ENCODE measurements at regions not wholly inside any gene's neighbourhood (a gene's known extent, or its start where the extent isn't known, plus 50 kb on each side); places are given as distances from the start of the nearest gene placed in this dataset.
A peak's percentile ranks its signal among the peaks of the same experiment; 100 is the strongest.

DNA sequence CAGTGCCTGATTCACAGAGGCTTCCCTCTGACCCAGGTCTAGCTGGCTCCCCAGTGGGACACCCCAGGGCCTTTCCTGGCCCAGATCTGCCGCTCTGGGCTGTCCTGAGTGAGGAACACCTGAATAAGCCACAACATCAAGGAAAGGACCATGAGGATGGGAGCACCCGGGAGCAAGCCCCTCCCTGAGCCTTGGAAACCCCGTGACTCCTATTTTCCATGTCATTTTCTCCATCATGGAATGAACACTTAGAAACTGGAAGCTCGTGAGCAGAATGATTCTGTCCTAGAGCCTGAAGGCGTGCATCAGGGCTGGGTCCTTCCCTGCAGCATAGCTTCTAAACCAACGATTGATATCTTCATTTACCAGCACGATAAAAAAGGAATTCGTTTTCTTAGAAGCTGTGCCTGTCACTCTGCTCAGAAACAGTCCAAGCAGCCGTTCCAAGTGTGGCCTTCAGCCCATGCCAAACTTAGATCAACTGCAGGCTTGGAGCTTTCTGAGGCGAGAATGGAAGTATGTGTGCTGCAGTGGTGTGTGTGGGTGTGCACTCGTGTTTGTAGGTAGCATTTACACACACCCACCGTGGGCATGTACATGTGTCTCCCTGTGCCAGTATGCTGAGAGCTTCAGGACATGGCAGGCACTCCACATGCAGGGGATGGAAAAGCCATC lies 83.2 kb upstream of the FOXC1 start:
- DNase-seq (no peak), ATAC-seq (ENCODE audit: low FRiP score in 2 of 2) (peak in 1 of 2 donors; percentile 15)
- WGBS, 2 donors: 62 to 69% methylated on average over 12 of the region's 12 CpGs
- H3K27me3 ChIP-seq: no peaks in the 10 kb centered on the region
- TF ChIP-seq EP300 (IDR thresholded peaks at IDR 0.05): no peak
- peaks cover 12 to 31% (median 25%) of the 10 kb centered on the region in 4 donors for H3K4me1 ChIP-seq
- H3K4me3 ChIP-seq: no peak overlapping the region
- H3K9me3 ChIP-seq: no peaks in the 10 kb centered on the region
- H3K36me3 ChIP-seq: no peaks in the 10 kb centered on the region
- peak overlapping the region in 2 of 4 donors; percentile 65 to 79 for H3K27ac ChIP-seq

DNA sequence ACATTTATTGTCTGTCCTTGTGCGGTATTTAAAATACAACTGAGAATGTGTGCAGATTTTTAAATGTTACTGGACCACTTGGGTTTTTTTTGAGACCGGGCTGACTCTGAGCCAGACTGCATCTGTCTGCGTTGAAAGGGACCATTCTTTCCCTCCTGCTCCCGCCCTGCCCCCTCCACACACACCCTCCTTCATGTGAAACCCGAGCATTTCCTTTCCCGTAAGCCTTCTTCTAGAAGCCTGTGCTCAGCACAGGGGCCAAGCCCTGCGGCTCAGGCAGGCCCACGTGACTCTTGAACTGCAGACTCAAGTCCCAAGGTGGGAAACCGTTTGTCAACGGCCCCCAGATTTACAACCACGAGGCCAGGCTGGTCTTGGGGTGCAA lies 82.7 kb upstream of the FOXC1 start:
- H3K4me1 ChIP-seq: peaks cover 12 to 31% (median 25%) of the 10 kb centered on the region in 4 donors
- no peak overlapping the region for H3K4me3 ChIP-seq
- ATAC-seq (ENCODE audit: low FRiP score in 2 of 2) (peak in 1 of 2 donors; percentile 56), DNase-seq (peak in 1 of 2 donors; percentile 82)
- no peaks in the 10 kb centered on the region for H3K36me3 ChIP-seq
- no peak for TF ChIP-seq POLR2A (IDR thresholded peaks at IDR 0.05)
- peak in 2 of 4 donors; percentile 34 to 55 for TF ChIP-seq EP300 (IDR thresholded peaks at IDR 0.05)
- peak in 1 of 2 donors; percentile 40 for TF ChIP-seq POLR2AphosphoS5 (IDR thresholded peaks at IDR 0.05)
- TF ChIP-seq, protein P1, sequence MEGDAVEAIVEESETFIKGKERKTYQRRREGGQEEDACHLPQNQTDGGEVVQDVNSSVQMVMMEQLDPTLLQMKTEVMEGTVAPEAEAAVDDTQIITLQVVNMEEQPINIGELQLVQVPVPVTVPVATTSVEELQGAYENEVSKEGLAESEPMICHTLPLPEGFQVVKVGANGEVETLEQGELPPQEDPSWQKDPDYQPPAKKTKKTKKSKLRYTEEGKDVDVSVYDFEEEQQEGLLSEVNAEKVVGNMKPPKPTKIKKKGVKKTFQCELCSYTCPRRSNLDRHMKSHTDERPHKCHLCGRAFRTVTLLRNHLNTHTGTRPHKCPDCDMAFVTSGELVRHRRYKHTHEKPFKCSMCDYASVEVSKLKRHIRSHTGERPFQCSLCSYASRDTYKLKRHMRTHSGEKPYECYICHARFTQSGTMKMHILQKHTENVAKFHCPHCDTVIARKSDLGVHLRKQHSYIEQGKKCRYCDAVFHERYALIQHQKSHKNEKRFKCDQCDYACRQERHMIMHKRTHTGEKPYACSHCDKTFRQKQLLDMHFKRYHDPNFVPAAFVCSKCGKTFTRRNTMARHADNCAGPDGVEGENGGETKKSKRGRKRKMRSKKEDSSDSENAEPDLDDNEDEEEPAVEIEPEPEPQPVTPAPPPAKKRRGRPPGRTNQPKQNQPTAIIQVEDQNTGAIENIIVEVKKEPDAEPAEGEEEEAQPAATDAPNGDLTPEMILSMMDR (IDR thresholded peaks at IDR 0.05): no peak
- no peaks in the 10 kb centered on the region for H3K27me3 ChIP-seq
- peak overlapping the region in 1 of 4 donors; percentile 79 for H3K27ac ChIP-seq
- H3K9me3 ChIP-seq: no peaks in the 10 kb centered on the region
- WGBS, 2 donors: 9 to 10% methylated on average over 8 to 11 of the region's 11 CpGs

DNA sequence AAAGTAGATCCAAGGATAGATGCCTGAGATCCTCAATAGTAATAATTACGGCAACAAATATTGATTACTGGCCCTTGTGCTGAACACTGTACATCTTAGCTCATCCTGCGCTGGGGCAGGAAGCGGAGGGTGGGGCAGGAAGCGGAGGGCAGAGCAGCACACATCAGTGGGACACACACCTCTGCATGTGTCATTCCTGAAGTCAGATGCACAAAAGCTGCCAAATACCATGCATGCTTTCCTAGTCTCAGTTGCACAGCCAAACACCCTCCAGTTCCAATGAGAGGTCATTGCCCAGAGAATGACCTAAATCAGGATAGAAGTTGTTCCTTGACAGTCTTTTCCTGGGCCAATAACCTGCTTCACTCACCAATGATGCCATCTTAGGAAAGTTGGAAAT lies 74.4 kb upstream of the FOXC1 start:
- Histone ChIP-seq H3K27me3 (no peaks in the 10 kb centered on the region), H3K27ac (no peak overlapping the region), H3K36me3 (no peaks in the 10 kb centered on the region), H3K4me3 (no peak overlapping the region), H3K4me1 (no peaks in the 10 kb centered on the region), H3K9me3 (no peaks in the 10 kb centered on the region)
- DNase-seq (no peak), ATAC-seq (ENCODE audit: low FRiP score in 2 of 2) (no peak)
- WGBS, 2 donors: 65 to 74% methylated on average over 4 of the region's 4 CpGs
- TF ChIP-seq POLR2A (IDR thresholded peaks at IDR 0.05) (no peak), EP300 (IDR thresholded peaks at IDR 0.05) (no peak), POLR2AphosphoS5 (IDR thresholded peaks at IDR 0.05) (no peak)
- TF ChIP-seq, protein P1 (IDR thresholded peaks at IDR 0.05): no peak

DNA sequence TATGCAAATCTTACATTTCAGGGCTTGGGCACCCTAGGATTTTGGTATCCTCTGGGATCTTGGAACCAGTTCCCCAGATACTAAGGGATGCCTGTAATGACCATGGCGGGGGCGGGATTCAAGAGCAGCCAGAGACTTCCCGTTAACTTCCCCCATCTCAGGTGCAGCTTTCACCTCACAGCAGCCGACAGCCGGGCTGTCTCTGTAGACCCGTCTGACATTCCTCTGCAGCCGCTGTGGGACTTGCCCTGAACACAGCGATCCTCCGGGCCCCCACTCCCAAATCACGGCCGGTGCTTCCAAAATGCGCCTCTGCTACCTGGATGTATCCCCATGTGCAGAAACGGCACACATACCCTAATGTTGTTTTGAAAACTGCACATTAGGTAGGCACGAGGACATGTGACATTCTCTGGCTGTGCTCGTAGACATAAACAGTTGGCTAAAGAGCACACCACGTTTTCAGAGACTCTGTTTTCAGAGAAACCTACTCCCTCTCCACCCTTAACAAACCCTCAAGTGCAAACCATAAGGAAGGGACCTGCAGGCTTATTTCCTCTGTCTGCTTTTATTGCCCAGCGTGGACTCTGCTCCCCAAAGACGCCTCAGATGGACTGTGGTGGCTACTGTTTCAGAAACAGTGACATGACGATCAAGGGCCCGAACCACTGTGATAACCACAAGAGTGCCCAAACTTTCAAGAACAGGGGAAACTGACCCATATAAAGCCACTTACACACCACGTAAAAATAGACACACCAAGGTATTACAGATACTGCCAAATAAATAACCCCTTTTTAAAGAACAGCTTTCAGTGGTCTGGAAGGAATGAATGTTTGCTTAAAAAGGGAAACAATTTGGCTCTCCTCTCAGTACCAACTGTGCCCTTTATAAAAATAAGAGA lies 72.9 kb upstream of the FOXC1 start:
- no peaks in the 10 kb centered on the region for H3K9me3 ChIP-seq
- H3K36me3 ChIP-seq: no peaks in the 10 kb centered on the region
- 81 to 83% methylated on average over 19 to 21 of the region's 21 CpGs for WGBS, 2 donors
- DNase-seq (peak in 1 of 2 donors; percentile 37), ATAC-seq (ENCODE audit: low FRiP score in 2 of 2) (no peak)
- TF ChIP-seq POLR2A (IDR thresholded peaks at IDR 0.05): no peak
- TF ChIP-seq EP300 (IDR thresholded peaks at IDR 0.05): no peak
- no peak for TF ChIP-seq POLR2AphosphoS5 (IDR thresholded peaks at IDR 0.05)
- TF ChIP-seq, protein P1 (IDR thresholded peaks at IDR 0.05): no peak
- H3K27me3 ChIP-seq: no peaks in the 10 kb centered on the region
- H3K27ac ChIP-seq: peak overlapping the region in 1 of 4 donors; percentile 16
- H3K4me3 ChIP-seq: no peak overlapping the region
- no peaks in the 10 kb centered on the region for H3K4me1 ChIP-seq

DNA sequence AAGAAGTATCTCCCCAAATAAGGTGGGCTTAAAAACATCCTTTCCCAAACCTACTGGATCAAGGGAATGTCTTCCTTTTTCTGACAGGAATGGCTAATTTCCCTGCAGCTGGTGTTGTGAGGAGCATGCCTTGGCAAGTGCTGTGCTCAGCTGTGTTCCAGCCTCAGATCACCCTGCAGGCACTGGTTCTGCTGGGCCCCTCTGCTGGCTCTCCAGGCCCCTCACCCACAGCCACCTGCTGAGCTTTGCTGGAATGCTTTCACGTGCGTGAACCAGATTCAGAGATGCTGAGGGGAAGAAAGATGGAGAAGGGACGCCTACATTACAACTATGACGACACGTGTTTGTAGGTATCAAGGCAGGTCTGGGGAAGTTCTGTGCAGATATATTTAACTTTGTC lies 71.3 kb upstream of the FOXC1 start:
- no peaks in the 10 kb centered on the region for H3K9me3 ChIP-seq
- ATAC-seq (ENCODE audit: low FRiP score in 2 of 2) (peak in 1 of 2 donors; percentile 30), DNase-seq (peak in 1 of 2 donors; percentile 32)
- H3K27me3 ChIP-seq: no peaks in the 10 kb centered on the region
- H3K36me3 ChIP-seq: no peaks in the 10 kb centered on the region
- H3K4me1 ChIP-seq: no peaks in the 10 kb centered on the region
- 77 to 98% methylated on average over 5 of the region's 5 CpGs for WGBS, 2 donors
- TF ChIP-seq, protein P1 (IDR thresholded peaks at IDR 0.05): no peak
- TF ChIP-seq POLR2AphosphoS5 (IDR thresholded peaks at IDR 0.05) (no peak), EP300 (IDR thresholded peaks at IDR 0.05) (no peak), POLR2A (IDR thresholded peaks at IDR 0.05) (no peak)
- no peak overlapping the region for H3K27ac ChIP-seq
- no peak overlapping the region for H3K4me3 ChIP-seq

All from upper lobe of left lung (tissue), 6 donors.